ENCODE measurements at regions not wholly inside any gene's neighbourhood (a gene's known extent, or its start where the extent isn't known, plus 50 kb on each side); places are given as distances from the start of the nearest gene placed in this dataset.
"Not testable (repeated sequence)": the region's sequence is repeated elsewhere in the genome, so short reads cannot be mapped to it uniquely, and the experiment has no call there.

GRCh38 chr6:21745543-21746337 lies 152.2 kb downstream of the SOX4 start:
- DNase-seq: no peak

GRCh38 chr6:21747441-21747840 lies 153.9 kb downstream of the SOX4 start:
- DNase-seq: no peak

GRCh38 chr6:21748343-21749056 lies 154.9 kb downstream of the SOX4 start:
- DNase-seq: no peak

- no peak for DNase-seq
Measured at GRCh38 chr6:21749754-21750153, 156.2 kb downstream of the SOX4 start.

- DNase-seq: no peak
Measured at GRCh38 chr6:21750575-21750974, 157.0 kb downstream of the SOX4 start.

GRCh38 chr6:21751608-21752007 lies 158.1 kb downstream of the SOX4 start:
- no peak for DNase-seq

- DNase-seq: no peak
Measured at GRCh38 chr6:21752054-21752811, 158.7 kb downstream of the SOX4 start.

- DNase-seq: no peak
Measured at GRCh38 chr6:21753241-21754108, 159.9 kb downstream of the SOX4 start.

- no peak for DNase-seq
Measured at GRCh38 chr6:21754891-21755290, 161.3 kb downstream of the SOX4 start.

- no peak for DNase-seq
Measured at GRCh38 chr6:21756487-21756886, 162.9 kb downstream of the SOX4 start.

- DNase-seq: not testable (repeated sequence)
Measured at GRCh38 chr6:21757392-21757791, 163.8 kb downstream of the SOX4 start.

GRCh38 chr6:21759721-21760120 lies 166.2 kb downstream of the SOX4 start:
- no peak for DNase-seq

GRCh38 chr6:21761053-21761730 lies 167.6 kb downstream of the SOX4 start:
- not testable (repeated sequence) for DNase-seq

GRCh38 chr6:21764989-21765388 lies 171.4 kb downstream of the SOX4 start:
- DNase-seq: no peak

GRCh38 chr6:21767891-21768648 lies 174.5 kb downstream of the SOX4 start:
- no peak for DNase-seq

GRCh38 chr6:21769405-21769861 lies 175.9 kb downstream of the SOX4 start:
- DNase-seq: peak; percentile 53

- DNase-seq: no peak
Measured at GRCh38 chr6:21769968-21770367, 176.4 kb downstream of the SOX4 start.

- no peak for DNase-seq
Measured at GRCh38 chr6:21771626-21772320, 178.2 kb downstream of the SOX4 start.

GRCh38 chr6:21772477-21772876 lies 178.9 kb downstream of the SOX4 start:
- DNase-seq: no peak
